ENCODE measurements at regions not wholly inside any gene's neighbourhood (a gene's known extent, or its start where the extent isn't known, plus 50 kb on each side); places are given as distances from the start of the nearest gene placed in this dataset.

GRCh38 chr6:71730284-71730683 is 156.1 kb upstream of the RIMS1 start:
- ChIA-PET POLR2A (no interaction called here), CTCF (no interaction called here)
- no peak for DNase-seq
- H3K4me1 ChIP-seq (ENCODE audit: control insufficient read depth in 2 of 2, insufficient read depth in 2 of 2, low read length in 2 of 2): no peaks in the 10 kb centered on the region
- H3K27me3 Mint-ChIP-seq: no peaks in the 10 kb centered on the region
- H3K27ac ChIP-seq (ENCODE audit: low read length in 2 of 2): no peak overlapping the region
- H3K4me3 ChIP-seq (ENCODE audit: control extremely low read depth in 1 of 5, extremely low read depth in 1 of 5, insufficient read depth in 1 of 5, low read depth in 2 of 5, low read length in 4 of 5): no peak overlapping the region
- no peaks in the 10 kb centered on the region for H3K9me3 ChIP-seq (ENCODE audit: control extremely low read depth in 1 of 3, control insufficient read depth in 2 of 3, insufficient read depth in 1 of 3, low read length in 2 of 3)
- H3K9ac ChIP-seq (ENCODE audit: low read length): no peak overlapping the region
- no CpG with 5 or more reads among the region's 3 CpGs for WGBS (ENCODE audit: insufficient coverage)
- H3K9me3 Mint-ChIP-seq (ENCODE audit: insufficient read depth): no peaks in the 10 kb centered on the region
- H3K4me1 Mint-ChIP-seq: no peaks in the 10 kb centered on the region
- ATAC-seq (ENCODE audit: low read depth): no peak
- no peak overlapping the region for H3K27ac Mint-ChIP-seq
- no peak overlapping the region for H3K4me2 ChIP-seq (replicated peaks; ENCODE audit: low read depth, low read length, poor library complexity, severe bottlenecking)
- H2AFZ ChIP-seq (ENCODE audit: insufficient read depth, low read depth, low read length, poor library complexity, severe bottlenecking): no peak overlapping the region
- no peaks in the 10 kb centered on the region for H3K27me3 ChIP-seq (replicated peaks in 1 of 4; ENCODE audit: control extremely low read depth in 1 of 4, control insufficient read depth in 3 of 4, insufficient read depth in 4 of 4, low read length in 3 of 4)
- intact Hi-C loops (cut with micrococcal nuclease): no loop called here
- TF ChIP-seq EZH2 (IDR thresholded peaks at IDR 0.05; ENCODE audit: borderline replicate concordance, insufficient read depth, low read depth, low read length, poor library complexity, severe bottlenecking): no peak
- no peak for TF ChIP-seq CTCF (IDR thresholded peaks at IDR 0.05)
- no peaks in the 10 kb centered on the region for H3K36me3 ChIP-seq (replicated peaks in 1 of 2; ENCODE audit: control extremely low read depth in 1 of 2, control insufficient read depth in 1 of 2, extremely low read depth in 1 of 2, insufficient read depth in 2 of 2, low read length in 1 of 2)
- H3K79me2 ChIP-seq (ENCODE audit: control insufficient read depth, insufficient read depth, low read length): no peaks in the 10 kb centered on the region
- H4K20me1 ChIP-seq (ENCODE audit: control insufficient read depth, insufficient read depth, low read length, poor library complexity, severe bottlenecking): no peaks in the 10 kb centered on the region
- H3K4me3 Mint-ChIP-seq: no peak overlapping the region

GRCh38 chr6:71733970-71734899 is 152.1 kb upstream of the RIMS1 start:
- H3K9me3 ChIP-seq (ENCODE audit: control extremely low read depth in 1 of 3, control insufficient read depth in 2 of 3, insufficient read depth in 1 of 3, low read length in 2 of 3): no peaks in the 10 kb centered on the region
- Mint-ChIP-seq H3K4me1 (no peaks in the 10 kb centered on the region), H3K27ac (no peak overlapping the region), H3K4me3 (no peak overlapping the region), H3K9me3 (ENCODE audit: insufficient read depth) (no peaks in the 10 kb centered on the region), H3K27me3 (no peaks in the 10 kb centered on the region)
- H3K9ac ChIP-seq (ENCODE audit: low read length): no peak overlapping the region
- H3K79me2 ChIP-seq (ENCODE audit: control insufficient read depth, insufficient read depth, low read length): no peaks in the 10 kb centered on the region
- intact Hi-C loops (cut with micrococcal nuclease): no loop called here
- ChIA-PET CTCF (no interaction called here), POLR2A (no interaction called here)
- WGBS (ENCODE audit: insufficient coverage): no CpG with 5 or more reads among the region's 1 CpG
- H4K20me1 ChIP-seq (ENCODE audit: control insufficient read depth, insufficient read depth, low read length, poor library complexity, severe bottlenecking): no peaks in the 10 kb centered on the region
- no peak for DNase-seq
- H3K4me2 ChIP-seq (replicated peaks; ENCODE audit: low read depth, low read length, poor library complexity, severe bottlenecking): no peak overlapping the region
- H3K4me3 ChIP-seq (ENCODE audit: control extremely low read depth in 1 of 5, extremely low read depth in 1 of 5, insufficient read depth in 1 of 5, low read depth in 2 of 5, low read length in 4 of 5): no peak overlapping the region
- no peaks in the 10 kb centered on the region for H3K27me3 ChIP-seq (replicated peaks in 1 of 4; ENCODE audit: control extremely low read depth in 1 of 4, control insufficient read depth in 3 of 4, insufficient read depth in 4 of 4, low read length in 3 of 4)
- no peaks in the 10 kb centered on the region for H3K4me1 ChIP-seq (ENCODE audit: control insufficient read depth in 2 of 2, insufficient read depth in 2 of 2, low read length in 2 of 2)
- TF ChIP-seq EZH2 (IDR thresholded peaks at IDR 0.05; ENCODE audit: borderline replicate concordance, insufficient read depth, low read depth, low read length, poor library complexity, severe bottlenecking): no peak
- no peak for TF ChIP-seq CTCF (IDR thresholded peaks at IDR 0.05)
- H3K36me3 ChIP-seq (replicated peaks in 1 of 2; ENCODE audit: control extremely low read depth in 1 of 2, control insufficient read depth in 1 of 2, extremely low read depth in 1 of 2, insufficient read depth in 2 of 2, low read length in 1 of 2): no peaks in the 10 kb centered on the region
- no peak overlapping the region for H3K27ac ChIP-seq (ENCODE audit: low read length in 2 of 2)
- ATAC-seq (ENCODE audit: low read depth): no peak
- H2AFZ ChIP-seq (ENCODE audit: insufficient read depth, low read depth, low read length, poor library complexity, severe bottlenecking): no peak overlapping the region
